IMR-90 (cell line): ENCODE measurements at regions not wholly inside any gene's neighbourhood (a gene's known extent, or its start where the extent isn't known, plus 50 kb on each side); places are given as distances from the start of the nearest gene placed in this dataset.

Source experiments
- ATAC-seq: fragments of 200-7000 bp; cut with Tn5 transposase; 2 replicates; pipeline ENCODE4 v1.9.1; 2020; ENCODE audit warnings: low read depth, mild to moderate bottlenecking, moderate library complexity
- BruUV-seq: library from RNA; stranded (reverse); fragments of 400-500 nt; replicated peaks from 2 replicates; lab custom pipeline; 2021; lab: Mats Ljungman, UMichigan
- CTCF ChIA-PET: fragments of 300-600 bp; formaldehyde crosslinking; extraction: SDS; loops from one replicate; lab custom pipeline; 2021; ENCODE audit warnings: antibody characterized with exemption; lab: Yijun Ruan, JAX
- POLR2A ChIA-PET: fragments of 300-600 bp; sonication (Branson Sonifier 250); formaldehyde crosslinking; loops from one replicate; lab custom pipeline; 2022; ENCODE audit warnings: antibody characterized with exemption; ENCODE audit not compliant: unreplicated experiment; lab: Charles Lee
- DNase-seq: peaks from one replicate; pipeline ENCODE4 v3.0.0; 2013
- H2AFZ ChIP-seq: replicated peaks from 2 replicates; pipeline ENCODE3; 2013; ENCODE audit warnings: low read length, mild to moderate bottlenecking; ENCODE audit not compliant: poor library complexity
- H2AK5ac ChIP-seq: 2 replicates; pipeline ENCODE4 v1.6.1; 2013; ENCODE audit warnings: low read depth, low read length, inconsistent platforms
- H2AK9ac ChIP-seq: replicated peaks from 2 replicates; pipeline ENCODE3; 2013; ENCODE audit warnings: mild to moderate bottlenecking, low read depth, low read length, moderate library complexity; ENCODE audit not compliant: poor library complexity
- H2BK120ac ChIP-seq: 2 replicates; pipeline ENCODE4 v1.6.1; 2013; ENCODE audit warnings: low read depth, low read length, inconsistent platforms
- H2BK15ac ChIP-seq: 3 replicates; pipeline ENCODE4 v1.6.1; 2013; ENCODE audit warnings: low read depth, low read length, inconsistent platforms
- H2BK20ac ChIP-seq: 2 replicates; pipeline ENCODE4 v1.6.1; 2013; ENCODE audit warnings: low read depth, mild to moderate bottlenecking, inconsistent platforms, low read length, moderate library complexity
- H2BK5ac ChIP-seq: 2 replicates; pipeline ENCODE4 v1.6.1; 2013; ENCODE audit warnings: mild to moderate bottlenecking, low read depth, low read length, inconsistent platforms; ENCODE audit not compliant: poor library complexity, severe bottlenecking
- H3K14ac ChIP-seq: replicated peaks from 2 replicates; pipeline ENCODE4 v1.6.1; 2013; ENCODE audit warnings: low read depth, low read length, inconsistent platforms
- H3K18ac ChIP-seq: 2 replicates; pipeline ENCODE4 v1.6.1; 2013; ENCODE audit warnings: low read depth, low read length, control low read depth
- H3K23ac ChIP-seq: 2 replicates; pipeline ENCODE4 v1.6.1; 2013; ENCODE audit warnings: low read depth, low read length, inconsistent platforms
- H3K27ac ChIP-seq: 2 replicates; pipeline ENCODE4 v1.5.1; 2013; ENCODE audit warnings: mild to moderate bottlenecking, control low read depth, low read length; ENCODE audit not compliant: insufficient read depth
- H3K27me3 ChIP-seq: 2 replicates; pipeline ENCODE4 v1.6.1; 2013; ENCODE audit warnings: low read length; ENCODE audit not compliant: control insufficient read depth, insufficient read depth
- H3K36me3 ChIP-seq: 2 replicates; pipeline ENCODE4 v1.6.1; 2013; ENCODE audit warnings: low read length, mixed read lengths; ENCODE audit not compliant: control insufficient read depth, insufficient read depth
- H3K4ac ChIP-seq: 2 replicates; pipeline ENCODE4 v1.6.1; 2013; ENCODE audit warnings: low read depth, low read length, inconsistent platforms
- H3K4me1 ChIP-seq: 2 replicates; pipeline ENCODE4 v1.6.1; 2013; ENCODE audit warnings: low read length, mixed read lengths; ENCODE audit not compliant: control insufficient read depth, insufficient read depth
- H3K4me2 ChIP-seq: 2 replicates; pipeline ENCODE4 v1.6.1; 2013; ENCODE audit warnings: low read depth, mild to moderate bottlenecking, control low read depth, low read length, moderate library complexity
- H3K4me3 ChIP-seq: 2 replicates; pipeline ENCODE4 v1.5.1; 2013; ENCODE audit warnings: low read depth, mild to moderate bottlenecking, control low read depth, low read length, moderate library complexity; ENCODE audit not compliant: insufficient read depth
- H3K56ac ChIP-seq: 2 replicates; pipeline ENCODE4 v1.6.1; 2013; ENCODE audit warnings: low read length, inconsistent platforms; ENCODE audit not compliant: insufficient read depth; ENCODE audit errors: extremely low read depth
- H3K79me1 ChIP-seq, 2 experiments: 2 replicates each; pipeline ENCODE4 v1.6.1; 2013; ENCODE audit warnings: low read length in 2 of 2, inconsistent platforms in 1 of 2, low read depth in 1 of 2
- H3K9ac ChIP-seq: 2 replicates; pipeline ENCODE4 v1.6.1; 2013; ENCODE audit warnings: low read depth, low read length, control low read depth
- H3K9me1 ChIP-seq: 2 replicates; pipeline ENCODE4 v1.6.1; 2013; ENCODE audit warnings: low read length, inconsistent platforms; ENCODE audit not compliant: insufficient read depth
- H3K9me3 ChIP-seq: 2 replicates; pipeline ENCODE4 v1.6.1; 2013; ENCODE audit warnings: low read length; ENCODE audit not compliant: control insufficient read depth, insufficient read depth
- H4K20me1 ChIP-seq: 2 replicates; pipeline ENCODE4 v1.6.1; 2013; ENCODE audit warnings: low read length, inconsistent platforms; ENCODE audit not compliant: insufficient read depth
- H4K5ac ChIP-seq: 2 replicates; pipeline ENCODE4 v1.6.1; 2013; ENCODE audit warnings: mild to moderate bottlenecking, low read depth, low read length, control low read depth
- H4K8ac ChIP-seq, 2 experiments: 2 replicates each; pipeline ENCODE4 v1.6.1; 2013; ENCODE audit warnings: low read depth in 2 of 2, low read length in 2 of 2, control low read depth in 1 of 2, inconsistent platforms in 1 of 2
- H4K91ac ChIP-seq: 2 replicates; pipeline ENCODE4 v1.6.1; 2013; ENCODE audit warnings: low read depth, low read length, inconsistent platforms; ENCODE audit not compliant: insufficient read depth
- BHLHE40 ChIP-seq: fragments of 150-350 bp; IDR thresholded peaks from 2 replicates; pipeline ENCODE4 v1.6.1; 2016; ENCODE audit warnings: mild to moderate bottlenecking, low read depth, low read length
- CHD1 ChIP-seq: IDR thresholded peaks from 2 replicates; pipeline ENCODE4 v1.6.1; 2012; ENCODE audit warnings: low read depth, low read length, improper control_type of control experiment
- MAZ ChIP-seq: IDR thresholded peaks from 2 replicates; pipeline ENCODE4 v1.6.1; 2012; ENCODE audit warnings: low read depth, mild to moderate bottlenecking, low read length, improper control_type of control experiment, moderate library complexity, borderline replicate concordance
- MXI1 ChIP-seq: IDR thresholded peaks from 2 replicates; pipeline ENCODE4 v1.6.1; 2012; ENCODE audit warnings: low read depth, mild to moderate bottlenecking, low read length, moderate library complexity, borderline replicate concordance
- POLR2A ChIP-seq: IDR thresholded peaks from 2 replicates; pipeline ENCODE4 v1.6.1; 2012; ENCODE audit warnings: mild to moderate bottlenecking, low read depth, low read length
- RAD21 ChIP-seq: IDR thresholded peaks from 2 replicates; pipeline ENCODE4 v1.6.1; 2012; ENCODE audit warnings: low read length, improper control_type of control experiment
- RCOR1 ChIP-seq: IDR thresholded peaks from 2 replicates; pipeline ENCODE4 v1.6.1; 2012; ENCODE audit warnings: mild to moderate bottlenecking, low read length, improper control_type of control experiment; ENCODE audit not compliant: insufficient replicate concordance
- RFX5 ChIP-seq: IDR thresholded peaks from 2 replicates; pipeline ENCODE4 v1.8.0; 2012; ENCODE audit warnings: low read depth, mild to moderate bottlenecking, low read length, moderate library complexity
- SMC3 ChIP-seq: fragments of 150-350 bp; IDR thresholded peaks from 2 replicates; pipeline ENCODE4 v1.6.1; 2016; ENCODE audit warnings: low read depth, mild to moderate bottlenecking, antibody characterized with exemption, low read length, moderate library complexity
- WGBS, 2 experiments: methylation state at CpG; one replicate each; pipeline versions ENCODE4 v1.1.5 to v1.1.7; 2013; ENCODE audit warnings: missing lambda C conversion rate in 2 of 2; ENCODE audit not compliant: insufficient read length in 1 of 2; ENCODE audit errors: extremely low coverage in 2 of 2; 5-methylcytosine and 5-hydroxymethylcytosine counted together
- dilution Hi-C: fragments of 300-500 bp; cut with HindIII; formaldehyde crosslinking; loops from one replicate; pipeline ENCODE4 v1.14.3; 2018; ENCODE audit warnings: low sequenced_read_pairs; ENCODE audit not compliant: unreplicated experiment
- in situ Hi-C: fragments of 300-500 bp; cut with MboI; formaldehyde crosslinking; loops from 3 replicates; pipeline ENCODE4 v1.14.3; 2019; ENCODE audit warnings: low sequenced_read_pairs, inconsistent platforms, mixed read lengths
- intact Hi-C: fragments of 100-400 bp; cut with micrococcal nuclease; formaldehyde crosslinking; loops from 2 replicates; pipeline ENCODE4 v1.10.0; 2022
- TF ChIP-seq, protein P1 (sequence below): conservative IDR thresholded peaks from 2 replicates; pipeline ENCODE4 v1.5.1; 2012; ENCODE audit warnings: mild to moderate bottlenecking, low read depth, low read length, improper control_type of control experiment
- TF ChIP-seq, protein P2 (sequence below): fragments of 150-350 bp; IDR thresholded peaks from 2 replicates; pipeline ENCODE4 v1.6.1; 2016; ENCODE audit warnings: low read depth, mild to moderate bottlenecking, low read length, moderate library complexity, borderline replicate concordance
- TF ChIP-seq, protein P3 (sequence below): fragments of 150-350 bp; IDR thresholded peaks from 2 replicates; pipeline ENCODE4 v1.6.1; 2017; ENCODE audit warnings: mild to moderate bottlenecking, antibody characterized with exemption, low read length, low read depth

DNA sequence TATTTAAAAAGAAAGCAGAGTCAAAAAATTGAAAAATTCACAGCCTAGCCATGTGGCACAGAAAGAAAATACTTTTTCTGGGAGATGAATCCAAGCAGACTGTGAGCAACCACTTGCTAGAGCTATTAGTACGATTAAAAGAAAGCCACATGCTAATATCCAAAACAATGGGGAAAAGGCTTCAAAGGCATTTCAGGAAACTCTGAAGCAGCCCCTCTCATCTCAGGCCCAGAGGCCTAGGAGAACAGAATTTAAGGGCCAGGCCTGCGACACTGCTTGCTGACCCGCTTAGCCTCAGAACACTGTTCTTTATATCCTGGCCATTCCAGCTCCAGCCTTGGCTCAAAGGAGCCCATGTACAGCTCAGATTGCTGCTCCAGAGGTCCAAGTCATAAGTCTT, 1257.0 kb upstream of the CDH18 start:
- 33% methylated on average over 1 of the region's 3 CpGs; no CpG with 5 or more reads in 1 of the 2 experiments for WGBS, 2 experiments
- Histone ChIP-seq H3K4me3 (no peak overlapping the region), H3K27ac (no peak overlapping the region), H4K20me1 (no peaks in the 10 kb centered on the region), H2BK120ac (no peak overlapping the region), H3K36me3 (no peaks in the 10 kb centered on the region), H3K9ac (no peak overlapping the region), H3K9me3 (peaks cover 5% of the 10 kb centered on the region), H3K14ac (no peak overlapping the region), H2AK9ac (no peak overlapping the region), H4K8ac (no peak overlapping the region), H3K18ac (no peak overlapping the region), H2BK5ac (no peak overlapping the region), H4K5ac (no peak overlapping the region), H3K4me1 (no peaks in the 10 kb centered on the region), H2AFZ (no peak overlapping the region), H3K27me3 (no peaks in the 10 kb centered on the region), H3K4ac (no peak overlapping the region), H2BK20ac (no peak overlapping the region), H3K4me2 (no peak overlapping the region), H3K23ac (no peak overlapping the region), H2AK5ac (no peak overlapping the region), H3K56ac (no peak overlapping the region), H2BK15ac (no peak overlapping the region), H4K91ac (no peak overlapping the region), H3K9me1 (no peaks in the 10 kb centered on the region), H3K79me1 (no peaks in the 10 kb centered on the region)
- POLR2A ChIA-PET = no interaction called here
- no TSS peak for BruUV-seq
- TF ChIP-seq MXI1 = no peak
- no peak for TF ChIP-seq SMC3
- TF ChIP-seq CHD1 = no peak
- no peak for TF ChIP-seq RFX5
- no peak for TF ChIP-seq BHLHE40
- TF ChIP-seq RAD21 = no peak
- TF ChIP-seq, protein P1, sequence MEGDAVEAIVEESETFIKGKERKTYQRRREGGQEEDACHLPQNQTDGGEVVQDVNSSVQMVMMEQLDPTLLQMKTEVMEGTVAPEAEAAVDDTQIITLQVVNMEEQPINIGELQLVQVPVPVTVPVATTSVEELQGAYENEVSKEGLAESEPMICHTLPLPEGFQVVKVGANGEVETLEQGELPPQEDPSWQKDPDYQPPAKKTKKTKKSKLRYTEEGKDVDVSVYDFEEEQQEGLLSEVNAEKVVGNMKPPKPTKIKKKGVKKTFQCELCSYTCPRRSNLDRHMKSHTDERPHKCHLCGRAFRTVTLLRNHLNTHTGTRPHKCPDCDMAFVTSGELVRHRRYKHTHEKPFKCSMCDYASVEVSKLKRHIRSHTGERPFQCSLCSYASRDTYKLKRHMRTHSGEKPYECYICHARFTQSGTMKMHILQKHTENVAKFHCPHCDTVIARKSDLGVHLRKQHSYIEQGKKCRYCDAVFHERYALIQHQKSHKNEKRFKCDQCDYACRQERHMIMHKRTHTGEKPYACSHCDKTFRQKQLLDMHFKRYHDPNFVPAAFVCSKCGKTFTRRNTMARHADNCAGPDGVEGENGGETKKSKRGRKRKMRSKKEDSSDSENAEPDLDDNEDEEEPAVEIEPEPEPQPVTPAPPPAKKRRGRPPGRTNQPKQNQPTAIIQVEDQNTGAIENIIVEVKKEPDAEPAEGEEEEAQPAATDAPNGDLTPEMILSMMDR = no peak
- no peak for TF ChIP-seq MAZ
- TF ChIP-seq POLR2A = no peak
- no peak for TF ChIP-seq RCOR1
- TF ChIP-seq, protein P2, sequence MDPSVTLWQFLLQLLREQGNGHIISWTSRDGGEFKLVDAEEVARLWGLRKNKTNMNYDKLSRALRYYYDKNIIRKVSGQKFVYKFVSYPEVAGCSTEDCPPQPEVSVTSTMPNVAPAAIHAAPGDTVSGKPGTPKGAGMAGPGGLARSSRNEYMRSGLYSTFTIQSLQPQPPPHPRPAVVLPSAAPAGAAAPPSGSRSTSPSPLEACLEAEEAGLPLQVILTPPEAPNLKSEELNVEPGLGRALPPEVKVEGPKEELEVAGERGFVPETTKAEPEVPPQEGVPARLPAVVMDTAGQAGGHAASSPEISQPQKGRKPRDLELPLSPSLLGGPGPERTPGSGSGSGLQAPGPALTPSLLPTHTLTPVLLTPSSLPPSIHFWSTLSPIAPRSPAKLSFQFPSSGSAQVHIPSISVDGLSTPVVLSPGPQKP = no peak
- TF ChIP-seq, protein P3, sequence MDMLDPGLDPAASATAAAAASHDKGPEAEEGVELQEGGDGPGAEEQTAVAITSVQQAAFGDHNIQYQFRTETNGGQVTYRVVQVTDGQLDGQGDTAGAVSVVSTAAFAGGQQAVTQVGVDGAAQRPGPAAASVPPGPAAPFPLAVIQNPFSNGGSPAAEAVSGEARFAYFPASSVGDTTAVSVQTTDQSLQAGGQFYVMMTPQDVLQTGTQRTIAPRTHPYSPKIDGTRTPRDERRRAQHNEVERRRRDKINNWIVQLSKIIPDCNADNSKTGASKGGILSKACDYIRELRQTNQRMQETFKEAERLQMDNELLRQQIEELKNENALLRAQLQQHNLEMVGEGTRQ = no peak
- CTCF ChIA-PET = no interaction called here
- intact Hi-C loops (no loop called here), dilution Hi-C loops (no loop called here), in situ Hi-C loops (no loop called here)
- no peak for DNase-seq
- ATAC-seq = no peak
